ENCODE measurements at regions not wholly inside any gene's neighbourhood (a gene's known extent, or its start where the extent isn't known, plus 50 kb on each side); places are given as distances from the start of the nearest gene placed in this dataset.

GRCh38 chr15:25065876-25066275, 111.1 kb downstream of the SNRPN start:
- no peak for DNase-seq (ENCODE audit: low spot score in 2 of 2)
- TF ChIP-seq POLR2A (IDR thresholded peaks at IDR 0.05) (no peak), CTCF (IDR thresholded peaks at IDR 0.05) (no peak)
- no peak overlapping the region for H3K4me3 ChIP-seq (ENCODE audit: low read depth, poor library complexity, severe bottlenecking)
- 87 to 88% methylated on average over 11 of the region's 11 CpGs for WGBS, 2 donors
- intact Hi-C loops (cut with DNase I; ENCODE audit: low total_unique reads): loop anchor here (5.0 kb wide), 1 partner anchor 389 kb away; the partner anchor contains the start of gene NPAP1

GRCh38 chr15:25066708-25067107, 111.9 kb downstream of the SNRPN start:
- intact Hi-C loops (cut with DNase I; ENCODE audit: low total_unique reads): loop anchor here (5.0 kb wide), 1 partner anchor 389 kb away; the partner anchor contains the start of gene NPAP1
- no peak for DNase-seq (ENCODE audit: low spot score in 2 of 2)
- H3K4me3 ChIP-seq (ENCODE audit: low read depth, poor library complexity, severe bottlenecking): no peak overlapping the region
- TF ChIP-seq POLR2A (IDR thresholded peaks at IDR 0.05) (no peak), CTCF (IDR thresholded peaks at IDR 0.05) (no peak)
- 91 to 92% methylated on average over 12 of the region's 12 CpGs for WGBS, 2 donors

- no peak for DNase-seq (ENCODE audit: low spot score in 2 of 2)
- intact Hi-C loops (cut with DNase I; ENCODE audit: low total_unique reads): loop anchor here (5.0 kb wide), 1 partner anchor 391 kb away; the partner anchor contains the start of gene NPAP1
- no peak overlapping the region for H3K4me3 ChIP-seq (ENCODE audit: low read depth, poor library complexity, severe bottlenecking)
- WGBS, 2 donors: 89 to 93% methylated on average over 12 of the region's 12 CpGs
- no peak for TF ChIP-seq CTCF (IDR thresholded peaks at IDR 0.05)
- TF ChIP-seq POLR2A (IDR thresholded peaks at IDR 0.05): no peak
Measured at GRCh38 chr15:25067725-25068309, 113.0 kb downstream of the SNRPN start.

GRCh38 chr15:25068696-25069095, 113.9 kb downstream of the SNRPN start:
- intact Hi-C loops (cut with DNase I; ENCODE audit: low total_unique reads): loop anchor here (5.0 kb wide), 1 partner anchor 391 kb away; the partner anchor contains the start of gene NPAP1
- 91 to 92% methylated on average over 10 of the region's 10 CpGs for WGBS, 2 donors
- H3K4me3 ChIP-seq (ENCODE audit: low read depth, poor library complexity, severe bottlenecking): no peak overlapping the region
- TF ChIP-seq CTCF (IDR thresholded peaks at IDR 0.05): no peak
- no peak for DNase-seq (ENCODE audit: low spot score in 2 of 2)

GRCh38 chr15:25070353-25070963, 115.7 kb downstream of the SNRPN start:
- WGBS, 2 donors: 93 to 97% methylated on average over 10 of the region's 10 CpGs
- no peak for TF ChIP-seq POLR2A (IDR thresholded peaks at IDR 0.05)
- no peak for TF ChIP-seq CTCF (IDR thresholded peaks at IDR 0.05)
- no peak overlapping the region for H3K4me3 ChIP-seq (ENCODE audit: low read depth, poor library complexity, severe bottlenecking)
- intact Hi-C loops (cut with DNase I; ENCODE audit: low total_unique reads): no loop called here
- DNase-seq (ENCODE audit: low spot score in 2 of 2): no peak
